SU-DHL-6 (cell line): ENCODE measurements at regions not wholly inside any gene's neighbourhood (a gene's known extent, or its start where the extent isn't known, plus 50 kb on each side); places are given as distances from the start of the nearest gene placed in this dataset.

Experiments used
- EZH2phosphoT487 ChIP-seq: fragments of 200-600 bp; sonication (generic), shearing (Covaris generic); conservative IDR thresholded peaks from 2 replicates; pipeline ENCODE4 v1.6.1; 2018; ENCODE audit warnings: mild to moderate bottlenecking, antibody characterized with exemption, low read length, moderate library complexity, mixed read lengths
- TF ChIP-seq, protein P1 (sequence below): fragments of 200-600 bp; sonication (generic); IDR thresholded peaks from one replicate; pipeline ENCODE4 v1.5.1; 2017; ENCODE audit warnings: antibody characterized with exemption, mild to moderate bottlenecking, low read length, moderate library complexity; ENCODE audit not compliant: insufficient read depth, poor library complexity, severe bottlenecking

DNA sequence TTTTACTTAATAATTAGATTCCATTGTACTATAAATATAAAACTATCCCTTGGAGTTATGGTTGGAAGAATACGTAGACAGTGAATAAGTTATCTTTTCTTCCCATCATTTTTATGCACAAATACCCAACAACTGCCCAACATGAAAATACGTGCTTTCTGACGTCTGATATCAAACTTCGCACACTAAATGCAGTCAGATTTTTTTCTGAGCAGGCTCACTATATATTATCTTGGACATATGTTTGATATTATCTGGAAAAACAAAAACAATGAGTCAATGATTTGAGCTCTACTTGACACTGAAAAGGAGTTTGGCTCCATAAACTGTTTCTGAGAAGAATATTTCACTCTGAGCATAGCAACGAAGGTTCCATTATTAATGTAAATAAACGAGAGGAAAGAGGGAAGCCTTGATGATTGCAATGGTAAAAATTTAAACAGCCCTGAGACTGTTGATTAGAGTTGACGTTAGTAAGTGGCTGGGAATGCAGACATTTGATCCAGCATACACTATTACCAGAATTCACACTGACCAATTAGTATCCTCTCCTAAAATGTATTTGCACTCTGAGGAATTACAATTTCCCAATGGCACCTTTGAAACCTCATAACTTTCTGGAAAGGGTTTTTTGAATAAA lies 1090.0 kb downstream of the EPHA7 start:
- TF ChIP-seq, protein P1, sequence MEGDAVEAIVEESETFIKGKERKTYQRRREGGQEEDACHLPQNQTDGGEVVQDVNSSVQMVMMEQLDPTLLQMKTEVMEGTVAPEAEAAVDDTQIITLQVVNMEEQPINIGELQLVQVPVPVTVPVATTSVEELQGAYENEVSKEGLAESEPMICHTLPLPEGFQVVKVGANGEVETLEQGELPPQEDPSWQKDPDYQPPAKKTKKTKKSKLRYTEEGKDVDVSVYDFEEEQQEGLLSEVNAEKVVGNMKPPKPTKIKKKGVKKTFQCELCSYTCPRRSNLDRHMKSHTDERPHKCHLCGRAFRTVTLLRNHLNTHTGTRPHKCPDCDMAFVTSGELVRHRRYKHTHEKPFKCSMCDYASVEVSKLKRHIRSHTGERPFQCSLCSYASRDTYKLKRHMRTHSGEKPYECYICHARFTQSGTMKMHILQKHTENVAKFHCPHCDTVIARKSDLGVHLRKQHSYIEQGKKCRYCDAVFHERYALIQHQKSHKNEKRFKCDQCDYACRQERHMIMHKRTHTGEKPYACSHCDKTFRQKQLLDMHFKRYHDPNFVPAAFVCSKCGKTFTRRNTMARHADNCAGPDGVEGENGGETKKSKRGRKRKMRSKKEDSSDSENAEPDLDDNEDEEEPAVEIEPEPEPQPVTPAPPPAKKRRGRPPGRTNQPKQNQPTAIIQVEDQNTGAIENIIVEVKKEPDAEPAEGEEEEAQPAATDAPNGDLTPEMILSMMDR: no peak
- no peak for TF ChIP-seq EZH2phosphoT487
